ENCODE measurements at regions not wholly inside any gene's neighbourhood (a gene's known extent, or its start where the extent isn't known, plus 50 kb on each side); places are given as distances from the start of the nearest gene placed in this dataset.

DNA sequence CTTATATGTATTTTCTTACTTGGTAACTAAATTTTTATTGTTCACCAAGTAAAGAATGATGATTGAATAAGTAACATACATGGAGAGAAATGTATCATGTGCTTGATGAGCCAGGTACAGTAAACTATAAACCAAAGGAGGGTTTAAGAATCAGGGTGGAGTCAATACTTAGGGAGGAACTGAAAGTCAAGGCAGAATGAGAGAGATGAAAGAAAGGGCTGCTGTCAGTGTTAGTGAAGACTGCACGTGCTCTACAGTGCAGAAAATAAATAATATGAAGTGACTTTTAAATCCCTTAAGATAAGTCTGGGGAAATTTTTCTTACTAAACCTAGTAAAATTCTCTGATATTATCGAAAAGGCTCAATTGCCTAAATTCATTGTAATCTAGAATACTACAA, 986.0 kb downstream of the DSC3 start:
- no peaks in the 10 kb centered on the region for H3K4me1 Mint-ChIP-seq (ENCODE audit: insufficient read depth, unreplicated experiment)
- H3K27me3 Mint-ChIP-seq (ENCODE audit: insufficient read depth, unreplicated experiment): no peaks in the 10 kb centered on the region
- TF ChIP-seq, protein P1, sequence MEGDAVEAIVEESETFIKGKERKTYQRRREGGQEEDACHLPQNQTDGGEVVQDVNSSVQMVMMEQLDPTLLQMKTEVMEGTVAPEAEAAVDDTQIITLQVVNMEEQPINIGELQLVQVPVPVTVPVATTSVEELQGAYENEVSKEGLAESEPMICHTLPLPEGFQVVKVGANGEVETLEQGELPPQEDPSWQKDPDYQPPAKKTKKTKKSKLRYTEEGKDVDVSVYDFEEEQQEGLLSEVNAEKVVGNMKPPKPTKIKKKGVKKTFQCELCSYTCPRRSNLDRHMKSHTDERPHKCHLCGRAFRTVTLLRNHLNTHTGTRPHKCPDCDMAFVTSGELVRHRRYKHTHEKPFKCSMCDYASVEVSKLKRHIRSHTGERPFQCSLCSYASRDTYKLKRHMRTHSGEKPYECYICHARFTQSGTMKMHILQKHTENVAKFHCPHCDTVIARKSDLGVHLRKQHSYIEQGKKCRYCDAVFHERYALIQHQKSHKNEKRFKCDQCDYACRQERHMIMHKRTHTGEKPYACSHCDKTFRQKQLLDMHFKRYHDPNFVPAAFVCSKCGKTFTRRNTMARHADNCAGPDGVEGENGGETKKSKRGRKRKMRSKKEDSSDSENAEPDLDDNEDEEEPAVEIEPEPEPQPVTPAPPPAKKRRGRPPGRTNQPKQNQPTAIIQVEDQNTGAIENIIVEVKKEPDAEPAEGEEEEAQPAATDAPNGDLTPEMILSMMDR (IDR thresholded peaks at IDR 0.05; ENCODE audit: unreplicated experiment): no peak
- H3K36me3 Mint-ChIP-seq (ENCODE audit: insufficient read depth, unreplicated experiment): no peaks in the 10 kb centered on the region
- POLR2A ChIA-PET: no interaction called here
- no peak for DNase-seq (ENCODE audit: unreplicated experiment)
- no peaks in the 10 kb centered on the region for H3K9me3 Mint-ChIP-seq (ENCODE audit: unreplicated experiment)
- intact Hi-C loops (cut with micrococcal nuclease): no loop called here
- no peak overlapping the region for H3K4me3 Mint-ChIP-seq (ENCODE audit: unreplicated experiment)
- H3K27ac Mint-ChIP-seq (ENCODE audit: low read depth, unreplicated experiment): no peak overlapping the region
- CTCF ChIA-PET: no interaction called here
- no TSS peak for BruUV-seq (replicated peaks)

GRCh38 chr18:30044496-30044895, 998.0 kb downstream of the DSC3 start:
- ChIA-PET CTCF (no interaction called here), POLR2A (no interaction called here)
- Mint-ChIP-seq H3K27me3 (ENCODE audit: insufficient read depth, unreplicated experiment) (no peaks in the 10 kb centered on the region), H3K4me1 (ENCODE audit: insufficient read depth, unreplicated experiment) (peaks cover 5% of the 10 kb centered on the region), H3K9me3 (ENCODE audit: unreplicated experiment) (no peaks in the 10 kb centered on the region), H3K27ac (ENCODE audit: low read depth, unreplicated experiment) (no peak overlapping the region), H3K4me3 (ENCODE audit: unreplicated experiment) (no peak overlapping the region), H3K36me3 (ENCODE audit: insufficient read depth, unreplicated experiment) (no peaks in the 10 kb centered on the region)
- BruUV-seq (replicated peaks): no TSS peak
- TF ChIP-seq, protein P1 (IDR thresholded peaks at IDR 0.05; ENCODE audit: unreplicated experiment): no peak
- DNase-seq (ENCODE audit: unreplicated experiment): no peak
- intact Hi-C loops (cut with micrococcal nuclease): no loop called here

GRCh38 chr18:30039201-30039600, 1003.3 kb downstream of the DSC3 start:
- Mint-ChIP-seq H3K9me3 (ENCODE audit: unreplicated experiment) (peaks cover 8% of the 10 kb centered on the region), H3K27ac (ENCODE audit: low read depth, unreplicated experiment) (no peak overlapping the region), H3K36me3 (ENCODE audit: insufficient read depth, unreplicated experiment) (no peaks in the 10 kb centered on the region), H3K4me1 (ENCODE audit: insufficient read depth, unreplicated experiment) (no peaks in the 10 kb centered on the region), H3K27me3 (ENCODE audit: insufficient read depth, unreplicated experiment) (no peaks in the 10 kb centered on the region), H3K4me3 (ENCODE audit: unreplicated experiment) (no peak overlapping the region)
- no TSS peak for BruUV-seq (replicated peaks)
- no peak for DNase-seq (ENCODE audit: unreplicated experiment)
- intact Hi-C loops (cut with micrococcal nuclease): no loop called here
- CTCF ChIA-PET: no interaction called here
- TF ChIP-seq, protein P1 (IDR thresholded peaks at IDR 0.05; ENCODE audit: unreplicated experiment): no peak
- POLR2A ChIA-PET: no interaction called here

GRCh38 chr18:30034818-30035217, 1007.7 kb downstream of the DSC3 start:
- no peak overlapping the region for H3K4me3 Mint-ChIP-seq (ENCODE audit: unreplicated experiment)
- no peaks in the 10 kb centered on the region for H3K4me1 Mint-ChIP-seq (ENCODE audit: insufficient read depth, unreplicated experiment)
- H3K27me3 Mint-ChIP-seq (ENCODE audit: insufficient read depth, unreplicated experiment): no peaks in the 10 kb centered on the region
- TF ChIP-seq, protein P1 (IDR thresholded peaks at IDR 0.05; ENCODE audit: unreplicated experiment): no peak
- H3K9me3 Mint-ChIP-seq (ENCODE audit: unreplicated experiment): peaks cover 8% of the 10 kb centered on the region
- POLR2A ChIA-PET: no interaction called here
- no peak for DNase-seq (ENCODE audit: unreplicated experiment)
- BruUV-seq (replicated peaks): no TSS peak
- CTCF ChIA-PET: no interaction called here
- intact Hi-C loops (cut with micrococcal nuclease): no loop called here
- no peak overlapping the region for H3K27ac Mint-ChIP-seq (ENCODE audit: low read depth, unreplicated experiment)
- H3K36me3 Mint-ChIP-seq (ENCODE audit: insufficient read depth, unreplicated experiment): no peaks in the 10 kb centered on the region

Data from MCF 10A (cell line).